NB4 (cell line): ENCODE measurements at regions not wholly inside any gene's neighbourhood (a gene's known extent, or its start where the extent isn't known, plus 50 kb on each side); places are given as distances from the start of the nearest gene placed in this dataset.

Source experiments
- MYC ChIP-seq: IDR thresholded peaks from 2 replicates; pipeline ENCODE4 v1.6.1; 2011; ENCODE audit warnings: low read depth, low read length
- POLR2A ChIP-seq: IDR thresholded peaks from 2 replicates; pipeline ENCODE4 v1.6.1; 2011; ENCODE audit warnings: mild to moderate bottlenecking; ENCODE audit not compliant: insufficient read length; ENCODE audit errors: extremely low read depth
- TF ChIP-seq, protein P1 (sequence below): IDR thresholded peaks from one replicate; pipeline ENCODE4 v1.5.1; 2012; ENCODE audit warnings: low read depth, low read length
- TF ChIP-seq, protein P2 (sequence below): IDR thresholded peaks from 2 replicates; pipeline ENCODE4 v1.6.1; 2011; ENCODE audit warnings: low read depth, low read length

DNA sequence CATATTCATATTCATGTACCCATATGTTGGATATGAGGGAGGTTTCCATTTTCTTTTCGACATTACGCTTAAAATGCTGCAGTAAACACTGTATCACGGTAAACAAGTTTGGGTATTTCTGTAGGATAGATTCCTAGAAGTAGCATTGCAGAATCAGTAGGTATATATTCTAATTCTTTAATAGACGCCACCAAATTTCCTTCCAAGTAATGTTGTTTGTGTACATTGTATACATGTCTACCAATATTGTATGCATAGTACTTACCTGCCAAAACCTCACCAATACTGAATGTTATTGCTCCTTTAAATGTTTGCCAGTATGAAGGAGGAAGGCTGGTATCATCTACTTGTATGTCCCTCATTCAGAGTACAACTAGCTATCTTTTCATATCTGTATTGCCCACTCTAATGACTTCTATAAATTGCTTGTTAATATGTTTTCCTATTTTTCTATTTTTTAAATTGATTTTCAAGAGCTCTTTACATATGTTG lies 56.1 kb upstream of the ZNF536 start:
- TF ChIP-seq, protein P1, sequence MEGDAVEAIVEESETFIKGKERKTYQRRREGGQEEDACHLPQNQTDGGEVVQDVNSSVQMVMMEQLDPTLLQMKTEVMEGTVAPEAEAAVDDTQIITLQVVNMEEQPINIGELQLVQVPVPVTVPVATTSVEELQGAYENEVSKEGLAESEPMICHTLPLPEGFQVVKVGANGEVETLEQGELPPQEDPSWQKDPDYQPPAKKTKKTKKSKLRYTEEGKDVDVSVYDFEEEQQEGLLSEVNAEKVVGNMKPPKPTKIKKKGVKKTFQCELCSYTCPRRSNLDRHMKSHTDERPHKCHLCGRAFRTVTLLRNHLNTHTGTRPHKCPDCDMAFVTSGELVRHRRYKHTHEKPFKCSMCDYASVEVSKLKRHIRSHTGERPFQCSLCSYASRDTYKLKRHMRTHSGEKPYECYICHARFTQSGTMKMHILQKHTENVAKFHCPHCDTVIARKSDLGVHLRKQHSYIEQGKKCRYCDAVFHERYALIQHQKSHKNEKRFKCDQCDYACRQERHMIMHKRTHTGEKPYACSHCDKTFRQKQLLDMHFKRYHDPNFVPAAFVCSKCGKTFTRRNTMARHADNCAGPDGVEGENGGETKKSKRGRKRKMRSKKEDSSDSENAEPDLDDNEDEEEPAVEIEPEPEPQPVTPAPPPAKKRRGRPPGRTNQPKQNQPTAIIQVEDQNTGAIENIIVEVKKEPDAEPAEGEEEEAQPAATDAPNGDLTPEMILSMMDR: no peak
- TF ChIP-seq, protein P2, sequence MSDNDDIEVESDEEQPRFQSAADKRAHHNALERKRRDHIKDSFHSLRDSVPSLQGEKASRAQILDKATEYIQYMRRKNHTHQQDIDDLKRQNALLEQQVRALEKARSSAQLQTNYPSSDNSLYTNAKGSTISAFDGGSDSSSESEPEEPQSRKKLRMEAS: no peak
- TF ChIP-seq POLR2A: no peak
- no peak for TF ChIP-seq MYC
